ENCODE measurements at regions not wholly inside any gene's neighbourhood (a gene's known extent, or its start where the extent isn't known, plus 50 kb on each side); places are given as distances from the start of the nearest gene placed in this dataset.

GRCh38 chrX:110477593-110478228, 119.1 kb downstream of the RTL9 start:
- no peaks in the 10 kb centered on the region for H3K27me3 ChIP-seq (ENCODE audit: control insufficient read depth in 2 of 2, insufficient read depth in 2 of 2, low read length in 2 of 2)
- no peak for FAIRE-seq
- no TSS peak for BruUV-seq (replicated peaks)
- H3K79me2 ChIP-seq (ENCODE audit: control insufficient read depth, insufficient read depth, low read length), result no peaks in the 10 kb centered on the region
- H3K4me2 ChIP-seq (ENCODE audit: insufficient read depth, low read length), result no peak overlapping the region
- DNase-seq (ENCODE audit: low read depth, low spot score), result no peak
- CTCF ChIA-PET, result no interaction called here
- dilution Hi-C loops (cut with MboI; ENCODE audit: extremely low pct_ligation_motif_present, low sequenced_read_pairs) (no loop called here), intact Hi-C loops (cut with micrococcal nuclease) (no loop called here)
- no peaks in the 10 kb centered on the region for H3K36me3 ChIP-seq (ENCODE audit: control insufficient read depth in 2 of 2, extremely low read depth in 1 of 2, insufficient read depth in 2 of 2, low read length in 2 of 2)
- POLR2A ChIA-PET, result no interaction called here
- H3K9me3 ChIP-seq (replicated peaks; ENCODE audit: control insufficient read depth, insufficient read depth, low read length), result no peaks in the 10 kb centered on the region
- no peaks in the 10 kb centered on the region for H3K4me1 ChIP-seq (ENCODE audit: control insufficient read depth, extremely low read depth, insufficient read depth, low read length)
- no peak overlapping the region for H3K9ac ChIP-seq (replicated peaks; ENCODE audit: extremely low read depth, insufficient read depth, low read length)
- no peaks in the 10 kb centered on the region for H3K9me1 ChIP-seq (replicated peaks; ENCODE audit: control insufficient read depth, extremely low read depth, insufficient read depth, low read length)
- TF ChIP-seq FOS (IDR thresholded peaks at IDR 0.05; ENCODE audit: borderline replicate concordance, insufficient read depth, low read length), result no peak
- no peak for TF ChIP-seq MYC (IDR thresholded peaks at IDR 0.05; ENCODE audit: low read depth, low read length)
- TF ChIP-seq EZH2 (IDR thresholded peaks at IDR 0.05; ENCODE audit: borderline replicate concordance, low read depth, low read length, severe bottlenecking), result no peak
- no peak for TF ChIP-seq GATA2 (IDR thresholded peaks at IDR 0.05; ENCODE audit: insufficient read depth, insufficient read length, low read depth, low read length)
- no peak overlapping the region for H3K27ac ChIP-seq (ENCODE audit: insufficient read depth, low read depth, low read length)
- no peaks in the 10 kb centered on the region for H4K20me1 ChIP-seq (replicated peaks; ENCODE audit: control insufficient read depth, extremely low read depth, insufficient read depth, low read length)
- no peak overlapping the region for H3K4me3 ChIP-seq (replicated peaks in 1 of 3; ENCODE audit: insufficient read depth in 1 of 3, low read depth in 1 of 3, low read length in 3 of 3)
- H2AFZ ChIP-seq (ENCODE audit: low read depth, low read length), result no peak overlapping the region

- H3K9ac ChIP-seq (replicated peaks; ENCODE audit: extremely low read depth, insufficient read depth, low read length), result no peak overlapping the region
- intact Hi-C loops (cut with micrococcal nuclease) (no loop called here), dilution Hi-C loops (cut with MboI; ENCODE audit: extremely low pct_ligation_motif_present, low sequenced_read_pairs) (no loop called here)
- ChIA-PET POLR2A (no interaction called here), CTCF (no interaction called here)
- H2AFZ ChIP-seq (ENCODE audit: low read depth, low read length), result no peak overlapping the region
- no peak overlapping the region for H3K27ac ChIP-seq (ENCODE audit: insufficient read depth, low read depth, low read length)
- H3K9me1 ChIP-seq (replicated peaks; ENCODE audit: control insufficient read depth, extremely low read depth, insufficient read depth, low read length), result no peaks in the 10 kb centered on the region
- no peak overlapping the region for H3K4me2 ChIP-seq (ENCODE audit: insufficient read depth, low read length)
- H3K4me3 ChIP-seq (replicated peaks in 1 of 3; ENCODE audit: insufficient read depth in 1 of 3, low read depth in 1 of 3, low read length in 3 of 3), result no peak overlapping the region
- H3K79me2 ChIP-seq (ENCODE audit: control insufficient read depth, insufficient read depth, low read length), result no peaks in the 10 kb centered on the region
- FAIRE-seq (no peak), DNase-seq (ENCODE audit: low read depth, low spot score) (no peak)
- H4K20me1 ChIP-seq (replicated peaks; ENCODE audit: control insufficient read depth, extremely low read depth, insufficient read depth, low read length), result no peaks in the 10 kb centered on the region
- no peak for TF ChIP-seq GATA2 (IDR thresholded peaks at IDR 0.05; ENCODE audit: insufficient read depth, insufficient read length, low read depth, low read length)
- TF ChIP-seq CTCF (IDR thresholded peaks at IDR 0.05; ENCODE audit: extremely low read depth in 1 of 2, insufficient read depth in 1 of 2, low read depth in 1 of 2, low read length in 2 of 2), result no peak
- no peak for TF ChIP-seq EZH2 (IDR thresholded peaks at IDR 0.05; ENCODE audit: borderline replicate concordance, low read depth, low read length, severe bottlenecking)
- TF ChIP-seq POLR2AphosphoS5 (IDR thresholded peaks at IDR 0.05; ENCODE audit: insufficient read depth, low read depth, low read length), result no peak
- no peak for TF ChIP-seq JUN (IDR thresholded peaks at IDR 0.05; ENCODE audit: borderline replicate concordance, insufficient read depth, insufficient read length, low read depth)
- no peak for TF ChIP-seq MAX (IDR thresholded peaks at IDR 0.05; ENCODE audit: insufficient read depth, insufficient read length)
- no peak for TF ChIP-seq FOS (IDR thresholded peaks at IDR 0.05; ENCODE audit: borderline replicate concordance, insufficient read depth, low read length)
- TF ChIP-seq MYC (IDR thresholded peaks at IDR 0.05; ENCODE audit: low read depth, low read length), result no peak
- H3K4me1 ChIP-seq (ENCODE audit: control insufficient read depth, extremely low read depth, insufficient read depth, low read length), result no peaks in the 10 kb centered on the region
- H3K9me3 ChIP-seq (replicated peaks; ENCODE audit: control insufficient read depth, insufficient read depth, low read length), result no peaks in the 10 kb centered on the region
- H3K27me3 ChIP-seq (ENCODE audit: control insufficient read depth in 2 of 2, insufficient read depth in 2 of 2, low read length in 2 of 2), result no peaks in the 10 kb centered on the region
- no TSS peak for BruUV-seq (replicated peaks)
- H3K36me3 ChIP-seq (ENCODE audit: control insufficient read depth in 2 of 2, extremely low read depth in 1 of 2, insufficient read depth in 2 of 2, low read length in 2 of 2), result no peaks in the 10 kb centered on the region
Observed at GRCh38 chrX:110491846-110492620, 133.4 kb downstream of the RTL9 start.
